Activated CD4-positive, alpha-beta memory T cell treated with anti-CD3 and anti-CD28 coated beads for 36 hours (primary cell): ENCODE measurements at regions not wholly inside any gene's neighbourhood (a gene's known extent, or its start where the extent isn't known, plus 50 kb on each side); places are given as distances from the start of the nearest gene placed in this dataset.

Experiments used
- CTCF ChIA-PET: fragments of 350-600 bp; sonication (Branson Sonifier 250); formaldehyde crosslinking; loops from one replicate; lab custom pipeline; 2021; ENCODE audit warnings: antibody characterized with exemption, inconsistent platforms; lab: Charles Lee
- POLR2A ChIA-PET: fragments of 350-600 bp; sonication (Branson Sonifier 250); formaldehyde crosslinking; loops from one replicate; lab custom pipeline; 2021; ENCODE audit warnings: antibody characterized with exemption; lab: Charles Lee
- DNase-seq: peaks from one replicate; pipeline ENCODE4 v3.0.0-alpha.2; 2020
- H3K27ac Mint-ChIP-seq: one replicate; pipeline ENCODE4 v1.8.0; 2021; ENCODE audit warnings: mixed read lengths
- H3K27me3 Mint-ChIP-seq: one replicate; pipeline ENCODE4 v1.8.0; 2021; ENCODE audit warnings: mixed read lengths
- H3K36me3 Mint-ChIP-seq: one replicate; pipeline ENCODE4 v1.8.0; 2021; ENCODE audit warnings: mixed read lengths
- H3K4me1 Mint-ChIP-seq: one replicate; pipeline ENCODE4 v1.8.0; 2021; ENCODE audit warnings: low read depth, mixed read lengths
- H3K4me3 Mint-ChIP-seq: one replicate; pipeline ENCODE4 v1.8.0; 2021; ENCODE audit warnings: mild to moderate bottlenecking, mixed read lengths
- H3K9me3 Mint-ChIP-seq: one replicate; pipeline ENCODE4 v1.8.0; 2021; ENCODE audit warnings: mixed read lengths
- intact Hi-C: fragments of 100-400 bp; cut with micrococcal nuclease; formaldehyde crosslinking; loops from one replicate; pipeline ENCODE4 v1.15.1; 2023

GRCh38 chr7:81355911-81356310, 413.9 kb downstream of the HGF start:
- DNase-seq = no peak
- ChIA-PET POLR2A (no interaction called here), CTCF (no interaction called here)
- no peak overlapping the region for H3K27ac Mint-ChIP-seq
- intact Hi-C loops = no loop called here
- no peaks in the 10 kb centered on the region for H3K27me3 Mint-ChIP-seq
- H3K4me3 Mint-ChIP-seq = no peak overlapping the region
- H3K9me3 Mint-ChIP-seq = peaks cover 17% of the 10 kb centered on the region
- no peaks in the 10 kb centered on the region for H3K36me3 Mint-ChIP-seq
- no peaks in the 10 kb centered on the region for H3K4me1 Mint-ChIP-seq

GRCh38 chr7:81349044-81349443, 420.8 kb downstream of the HGF start:
- peaks cover 18% of the 10 kb centered on the region for H3K9me3 Mint-ChIP-seq
- POLR2A ChIA-PET = no interaction called here
- no peaks in the 10 kb centered on the region for H3K36me3 Mint-ChIP-seq
- intact Hi-C loops = no loop called here
- CTCF ChIA-PET = no interaction called here
- no peak overlapping the region for H3K4me3 Mint-ChIP-seq
- no peak overlapping the region for H3K27ac Mint-ChIP-seq
- no peaks in the 10 kb centered on the region for H3K27me3 Mint-ChIP-seq
- DNase-seq = no peak
- no peaks in the 10 kb centered on the region for H3K4me1 Mint-ChIP-seq

GRCh38 chr7:81339946-81340345, 421.1 kb upstream of the SEMA3C start:
- ChIA-PET CTCF (no interaction called here), POLR2A (no interaction called here)
- Mint-ChIP-seq H3K9me3 (peaks cover 10% of the 10 kb centered on the region), H3K27ac (no peak overlapping the region), H3K36me3 (no peaks in the 10 kb centered on the region), H3K4me1 (no peaks in the 10 kb centered on the region), H3K4me3 (no peak overlapping the region), H3K27me3 (no peaks in the 10 kb centered on the region)
- DNase-seq = no peak
- intact Hi-C loops = no loop called here

GRCh38 chr7:81333536-81333935, 414.7 kb upstream of the SEMA3C start:
- no peaks in the 10 kb centered on the region for H3K4me1 Mint-ChIP-seq
- intact Hi-C loops = no loop called here
- no peak overlapping the region for H3K27ac Mint-ChIP-seq
- H3K9me3 Mint-ChIP-seq = peaks cover 6% of the 10 kb centered on the region
- H3K27me3 Mint-ChIP-seq = no peaks in the 10 kb centered on the region
- H3K36me3 Mint-ChIP-seq = no peaks in the 10 kb centered on the region
- no peak for DNase-seq
- ChIA-PET CTCF (no interaction called here), POLR2A (no interaction called here)
- no peak overlapping the region for H3K4me3 Mint-ChIP-seq

GRCh38 chr7:81333004-81333403, 414.2 kb upstream of the SEMA3C start:
- H3K9me3 Mint-ChIP-seq = peaks cover 6% of the 10 kb centered on the region
- no peak overlapping the region for H3K27ac Mint-ChIP-seq
- no peaks in the 10 kb centered on the region for H3K27me3 Mint-ChIP-seq
- intact Hi-C loops = no loop called here
- CTCF ChIA-PET = no interaction called here
- H3K4me3 Mint-ChIP-seq = no peak overlapping the region
- no peaks in the 10 kb centered on the region for H3K4me1 Mint-ChIP-seq
- DNase-seq = no peak
- H3K36me3 Mint-ChIP-seq = no peaks in the 10 kb centered on the region
- POLR2A ChIA-PET = no interaction called here

- no peaks in the 10 kb centered on the region for H3K36me3 Mint-ChIP-seq
- H3K4me3 Mint-ChIP-seq = no peak overlapping the region
These were observed 412.5 kb upstream of the SEMA3C start for GRCh38 chr7:81331061-81332018.

GRCh38 chr7:81330108-81330507, 411.3 kb upstream of the SEMA3C start:
- intact Hi-C loops = no loop called here
- Mint-ChIP-seq H3K4me1 (no peaks in the 10 kb centered on the region), H3K27ac (no peak overlapping the region), H3K36me3 (no peaks in the 10 kb centered on the region), H3K27me3 (no peaks in the 10 kb centered on the region), H3K9me3 (peaks cover 4% of the 10 kb centered on the region), H3K4me3 (no peak overlapping the region)
- CTCF ChIA-PET = no interaction called here
- POLR2A ChIA-PET = no interaction called here
- no peak for DNase-seq

More at GRCh38 chr7:81331061-81332018, 412.5 kb upstream of the SEMA3C start:
- no peaks in the 10 kb centered on the region for H3K4me1 Mint-ChIP-seq
- ChIA-PET POLR2A (no interaction called here), CTCF (no interaction called here)
- DNase-seq = no peak
- H3K27ac Mint-ChIP-seq = no peak overlapping the region
- H3K27me3 Mint-ChIP-seq = no peaks in the 10 kb centered on the region
- H3K9me3 Mint-ChIP-seq = peaks cover 4% of the 10 kb centered on the region
- intact Hi-C loops = no loop called here

GRCh38 chr7:81327468-81328266, 408.8 kb upstream of the SEMA3C start:
- Mint-ChIP-seq H3K27me3 (no peaks in the 10 kb centered on the region), H3K4me3 (no peak overlapping the region), H3K4me1 (no peaks in the 10 kb centered on the region), H3K9me3 (peaks cover 7% of the 10 kb centered on the region), H3K27ac (no peak overlapping the region), H3K36me3 (no peaks in the 10 kb centered on the region)
- no peak for DNase-seq
- ChIA-PET CTCF (no interaction called here), POLR2A (no interaction called here)
- intact Hi-C loops = no loop called here

GRCh38 chr7:81321949-81322348, 403.1 kb upstream of the SEMA3C start:
- Mint-ChIP-seq H3K9me3 (peaks cover 7% of the 10 kb centered on the region), H3K27ac (no peak overlapping the region), H3K27me3 (no peaks in the 10 kb centered on the region), H3K4me1 (no peaks in the 10 kb centered on the region), H3K36me3 (no peaks in the 10 kb centered on the region), H3K4me3 (no peak overlapping the region)
- CTCF ChIA-PET = no interaction called here
- no peak for DNase-seq
- POLR2A ChIA-PET = no interaction called here
- intact Hi-C loops = no loop called here

- Mint-ChIP-seq H3K9me3 (peaks cover 3% of the 10 kb centered on the region), H3K36me3 (no peaks in the 10 kb centered on the region), H3K4me1 (no peaks in the 10 kb centered on the region), H3K27ac (no peak overlapping the region), H3K4me3 (no peak overlapping the region), H3K27me3 (no peaks in the 10 kb centered on the region)
- intact Hi-C loops = no loop called here
- DNase-seq = no peak
- CTCF ChIA-PET = no interaction called here
- POLR2A ChIA-PET = no interaction called here
These were observed 398.9 kb upstream of the SEMA3C start for GRCh38 chr7:81317741-81318140.

- no peak overlapping the region for H3K27ac Mint-ChIP-seq
- H3K9me3 Mint-ChIP-seq = peaks cover 15% of the 10 kb centered on the region
- no peaks in the 10 kb centered on the region for H3K4me1 Mint-ChIP-seq
- ChIA-PET POLR2A (no interaction called here), CTCF (no interaction called here)
- intact Hi-C loops = no loop called here
- H3K4me3 Mint-ChIP-seq = no peak overlapping the region
- no peak for DNase-seq
- H3K27me3 Mint-ChIP-seq = no peaks in the 10 kb centered on the region
- H3K36me3 Mint-ChIP-seq = no peaks in the 10 kb centered on the region
These were observed 389.9 kb upstream of the SEMA3C start for GRCh38 chr7:81308643-81309322.

- ChIA-PET CTCF (no interaction called here), POLR2A (no interaction called here)
- intact Hi-C loops = no loop called here
- no peak for DNase-seq
- Mint-ChIP-seq H3K9me3 (peaks cover 11% of the 10 kb centered on the region), H3K27ac (no peak overlapping the region), H3K36me3 (no peaks in the 10 kb centered on the region), H3K4me3 (no peak overlapping the region), H3K27me3 (no peaks in the 10 kb centered on the region), H3K4me1 (no peaks in the 10 kb centered on the region)
These were observed 383.0 kb upstream of the SEMA3C start for GRCh38 chr7:81301815-81302214.
